Lower leg skin (tissue), 3 donors: ENCODE measurements at regions not wholly inside any gene's neighbourhood (a gene's known extent, or its start where the extent isn't known, plus 50 kb on each side); places are given as distances from the start of the nearest gene placed in this dataset.

Source experiments
- CTCF ChIP-seq, 3 donors: fragments of 450-650 bp; IDR thresholded peaks; one replicate each; pipeline ENCODE4 v1.5.1; 2016; ENCODE audit warnings: antibody characterized with exemption in 3 of 3, mild to moderate bottlenecking in 3 of 3, moderate library complexity in 2 of 3
- POLR2A ChIP-seq, 2 donors: fragments of 450-650 bp; IDR thresholded peaks; one replicate each; pipeline ENCODE4 v1.6.1; 2016 to 2017; ENCODE audit warnings: antibody characterized with exemption in 2 of 2, mild to moderate bottlenecking in 1 of 2, moderate library complexity in 1 of 2

GRCh38 chr10:78332012-78332411 lies 298.3 kb downstream of the RPS24 start:
- TF ChIP-seq CTCF (IDR thresholded peaks at IDR 0.05) (no peak), POLR2A (IDR thresholded peaks at IDR 0.05) (no peak)
